Neuron (in vitro differentiated cells): ENCODE measurements at regions not wholly inside any gene's neighbourhood (a gene's known extent, or its start where the extent isn't known, plus 50 kb on each side); places are given as distances from the start of the nearest gene placed in this dataset.
"Not testable (repeated sequence)": the region's sequence is repeated elsewhere in the genome, so short reads cannot be mapped to it uniquely, and the experiment has no call there.

Experiments
- H2AFZ ChIP-seq: one replicate; pipeline ENCODE4 v1.6.1; 2013; ENCODE audit warnings: low read depth, mild to moderate bottlenecking, inconsistent platforms, low read length, moderate library complexity
- H3K27me3 ChIP-seq: one replicate; pipeline ENCODE4 v1.6.1; 2013; ENCODE audit warnings: low read length; ENCODE audit not compliant: insufficient read depth
- H3K36me3 ChIP-seq: one replicate; pipeline ENCODE4 v1.6.1; 2013; ENCODE audit warnings: low read length; ENCODE audit not compliant: insufficient read depth
- H3K4me1 ChIP-seq: one replicate; pipeline ENCODE4 v1.6.1; 2013; ENCODE audit warnings: low read length; ENCODE audit not compliant: insufficient read depth
- H3K4me3 ChIP-seq: 2 replicates; pipeline ENCODE4 v1.5.1; 2013; ENCODE audit warnings: mild to moderate bottlenecking, low read length, moderate library complexity
- H3K9me3 ChIP-seq: one replicate; pipeline ENCODE4 v1.6.1; 2013; ENCODE audit warnings: low read length

DNA sequence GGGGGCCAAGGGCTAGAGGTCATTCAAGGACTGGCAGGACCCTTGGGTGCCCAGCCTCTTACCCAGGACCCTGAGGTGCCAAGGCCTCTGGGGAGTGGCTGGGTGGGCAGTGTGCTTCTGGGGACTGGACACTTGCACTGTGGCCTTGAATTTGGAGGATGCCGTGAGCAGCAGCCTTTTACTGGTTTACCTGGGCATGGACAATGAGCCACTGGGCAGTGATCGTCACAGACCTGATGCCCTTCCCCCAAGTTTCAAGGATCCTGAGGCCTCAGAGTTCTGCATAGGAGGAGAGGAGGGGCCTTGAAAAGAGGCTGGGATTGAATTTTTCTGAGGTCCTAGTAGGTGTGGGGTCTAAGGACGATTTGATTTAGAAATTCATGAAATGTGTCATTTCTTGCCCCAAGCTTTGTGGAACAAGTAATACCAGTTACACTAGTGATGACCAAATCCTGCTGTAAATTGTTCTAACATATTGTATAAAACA is 146.1 kb upstream of the TPM1 start:
- H3K4me1 ChIP-seq: peaks cover 20% of the 10 kb centered on the region
- H3K36me3 ChIP-seq: no peaks in the 10 kb centered on the region
- no peaks in the 10 kb centered on the region for H3K27me3 ChIP-seq
- H2AFZ ChIP-seq: peak overlapping the region; percentile 40
- no peaks in the 10 kb centered on the region for H3K9me3 ChIP-seq
- H3K4me3 ChIP-seq: peak overlapping the region; percentile 16

GRCh38 chr15:62896969-62897486 is 145.5 kb upstream of the TPM1 start:
- Histone ChIP-seq H3K4me3 (peak overlapping the region; percentile 16), H3K27me3 (no peaks in the 10 kb centered on the region), H2AFZ (peak overlapping the region; percentile 40), H3K4me1 (peaks cover 20% of the 10 kb centered on the region), H3K9me3 (no peaks in the 10 kb centered on the region), H3K36me3 (no peaks in the 10 kb centered on the region)

DNA sequence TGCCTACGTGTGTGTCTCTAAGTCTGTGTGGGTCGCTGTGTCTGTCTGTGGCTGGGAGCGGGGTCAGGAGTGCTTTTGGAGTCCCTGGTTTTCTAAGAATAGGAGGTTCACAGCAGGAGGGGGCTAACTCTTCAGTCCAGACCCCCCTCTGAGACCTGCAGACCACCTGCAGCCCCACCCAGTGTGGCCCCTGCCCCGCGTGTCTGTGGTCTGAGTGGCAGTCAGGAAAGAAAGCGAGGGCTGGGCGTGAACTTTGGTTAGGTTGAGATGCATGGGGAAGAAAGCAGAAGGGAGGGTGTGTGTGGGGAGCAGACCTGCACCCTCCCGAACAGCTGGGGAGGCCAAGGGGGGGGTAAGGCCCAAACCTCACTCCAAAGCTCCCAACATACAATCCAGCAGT is 144.9 kb upstream of the TPM1 start:
- Histone ChIP-seq H3K9me3 (no peaks in the 10 kb centered on the region), H3K36me3 (no peaks in the 10 kb centered on the region), H3K27me3 (no peaks in the 10 kb centered on the region), H3K4me1 (peaks cover 20% of the 10 kb centered on the region), H3K4me3 (no peak overlapping the region), H2AFZ (no peak overlapping the region)

DNA sequence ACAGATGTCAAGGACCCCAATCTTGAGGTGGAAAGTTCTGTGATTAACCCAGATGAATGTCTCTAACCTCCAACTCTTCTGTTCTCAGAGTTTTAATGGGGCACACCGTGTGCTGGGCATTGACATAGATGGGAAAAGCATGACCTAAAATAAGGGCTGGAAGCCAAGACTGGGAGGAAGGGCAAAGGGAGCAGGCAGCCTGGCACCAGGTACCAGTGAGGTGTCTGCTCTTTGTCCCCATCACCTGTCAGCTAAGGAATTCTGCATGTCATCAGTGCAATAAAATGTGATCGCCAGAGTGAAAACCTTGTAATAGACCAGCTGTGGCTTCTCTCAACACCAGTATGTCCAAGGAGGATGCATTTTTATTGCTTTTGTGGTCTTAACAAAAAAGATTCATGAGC is 143.5 kb upstream of the TPM1 start:
- H2AFZ ChIP-seq: no peak overlapping the region
- H3K27me3 ChIP-seq: no peaks in the 10 kb centered on the region
- no peaks in the 10 kb centered on the region for H3K36me3 ChIP-seq
- H3K9me3 ChIP-seq: no peaks in the 10 kb centered on the region
- peaks cover 28% of the 10 kb centered on the region for H3K4me1 ChIP-seq
- H3K4me3 ChIP-seq: no peak overlapping the region

GRCh38 chr15:62900071-62900802 is 142.3 kb upstream of the TPM1 start:
- H3K27me3 ChIP-seq: no peaks in the 10 kb centered on the region
- H3K36me3 ChIP-seq: no peaks in the 10 kb centered on the region
- H3K9me3 ChIP-seq: no peaks in the 10 kb centered on the region
- H2AFZ ChIP-seq: no peak overlapping the region
- peaks cover 28% of the 10 kb centered on the region for H3K4me1 ChIP-seq
- no peak overlapping the region for H3K4me3 ChIP-seq

DNA sequence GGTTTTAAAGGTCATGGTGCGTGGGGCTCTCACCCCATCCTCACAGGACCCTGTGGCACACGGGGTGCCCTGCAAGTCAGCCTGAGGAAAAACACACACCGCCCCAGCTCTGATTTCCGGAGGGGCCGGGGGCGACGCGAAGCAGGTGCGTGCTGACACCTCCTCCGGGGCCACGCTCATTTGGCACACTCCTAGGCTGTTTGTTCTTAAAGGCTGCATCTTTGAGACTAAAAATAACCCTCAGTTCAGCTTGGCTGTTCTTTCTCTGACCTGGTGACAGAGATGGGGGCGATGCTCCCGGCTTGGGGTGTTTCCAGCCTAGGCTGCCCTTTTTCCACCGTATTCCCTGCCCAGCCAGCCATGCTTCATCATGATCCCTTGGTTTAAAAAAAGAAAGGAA is 141.5 kb upstream of the TPM1 start:
- no peaks in the 10 kb centered on the region for H3K9me3 ChIP-seq
- no peak overlapping the region for H2AFZ ChIP-seq
- peaks cover 22% of the 10 kb centered on the region for H3K4me1 ChIP-seq
- H3K36me3 ChIP-seq: no peaks in the 10 kb centered on the region
- H3K4me3 ChIP-seq: no peak overlapping the region
- H3K27me3 ChIP-seq: no peaks in the 10 kb centered on the region

DNA sequence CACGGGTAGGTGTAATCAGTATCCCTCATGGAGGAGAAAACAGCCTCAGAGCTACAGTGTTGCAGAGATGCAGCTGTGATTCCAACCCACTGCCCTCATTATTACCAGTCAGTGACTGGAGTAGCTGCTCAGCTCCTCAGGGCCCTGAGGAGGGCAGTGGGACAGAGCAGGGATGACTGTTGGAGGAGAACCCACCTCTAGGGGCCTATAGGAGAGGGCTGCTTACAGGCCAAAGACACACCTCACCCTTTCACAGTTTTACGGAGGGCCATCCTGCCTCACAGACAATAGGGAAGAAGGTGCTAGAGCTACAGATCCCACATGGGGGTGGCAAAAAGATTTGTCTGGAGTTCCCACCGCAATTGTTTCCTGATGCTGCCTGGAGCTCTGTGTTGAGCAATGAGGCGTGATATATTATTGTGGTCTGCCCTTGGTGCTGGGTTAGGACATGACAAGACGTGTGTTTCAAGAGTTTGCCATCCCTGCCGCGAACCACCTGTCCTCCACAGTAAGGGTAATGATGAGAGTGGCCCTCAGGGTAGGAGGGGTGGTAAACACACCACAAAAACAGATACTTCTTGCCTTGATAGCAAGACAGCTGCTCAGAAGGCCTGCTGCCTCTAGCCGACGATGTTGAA is 140.5 kb upstream of the TPM1 start:
- peaks cover 13% of the 10 kb centered on the region for H3K4me1 ChIP-seq
- H2AFZ ChIP-seq: no peak overlapping the region
- no peaks in the 10 kb centered on the region for H3K9me3 ChIP-seq

DNA sequence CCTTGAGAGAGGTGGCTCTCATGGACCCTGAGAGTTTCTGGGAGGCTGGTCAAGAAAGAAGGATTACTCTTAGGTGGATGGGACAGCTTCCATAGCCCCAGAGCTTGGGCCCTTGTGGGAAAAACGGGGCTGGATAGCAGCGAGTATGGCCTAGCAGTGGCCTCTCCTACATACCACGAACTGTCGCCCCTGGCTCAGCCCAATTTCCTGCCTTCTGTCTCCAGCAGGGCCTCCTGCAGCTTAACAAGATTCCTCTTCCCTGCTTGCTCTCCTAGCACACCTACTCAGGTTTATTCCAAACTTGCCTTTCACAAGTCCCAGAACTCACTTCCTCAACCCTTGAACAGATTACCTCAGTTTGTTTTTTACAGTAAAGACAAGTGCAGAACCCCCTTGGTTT is 139.7 kb upstream of the TPM1 start:
- Histone ChIP-seq H3K4me3 (no peak overlapping the region), H3K27me3 (no peaks in the 10 kb centered on the region), H3K4me1 (peaks cover 8% of the 10 kb centered on the region), H2AFZ (no peak overlapping the region), H3K36me3 (no peaks in the 10 kb centered on the region), H3K9me3 (no peaks in the 10 kb centered on the region)

More for the DNA sequence above, 140.5 kb upstream of the TPM1 start:
- Histone ChIP-seq H3K4me3 (no peak overlapping the region), H3K27me3 (no peaks in the 10 kb centered on the region), H3K36me3 (no peaks in the 10 kb centered on the region)

- Histone ChIP-seq H3K36me3 (no peaks in the 10 kb centered on the region), H3K9me3 (no peaks in the 10 kb centered on the region), H3K4me1 (peaks cover 8% of the 10 kb centered on the region), H3K4me3 (no peak overlapping the region), H2AFZ (no peak overlapping the region), H3K27me3 (no peaks in the 10 kb centered on the region)
Observed at GRCh38 chr15:62903437-62903836, 139.1 kb upstream of the TPM1 start.

GRCh38 chr15:62904041-62904910 is 138.3 kb upstream of the TPM1 start:
- Histone ChIP-seq H3K9me3 (no peaks in the 10 kb centered on the region), H2AFZ (no peak overlapping the region), H3K36me3 (no peaks in the 10 kb centered on the region), H3K4me1 (peaks cover 8% of the 10 kb centered on the region), H3K4me3 (no peak overlapping the region), H3K27me3 (no peaks in the 10 kb centered on the region)

GRCh38 chr15:62906627-62907026 is 135.9 kb upstream of the TPM1 start:
- no peaks in the 10 kb centered on the region for H3K27me3 ChIP-seq
- no peak overlapping the region for H2AFZ ChIP-seq
- no peaks in the 10 kb centered on the region for H3K9me3 ChIP-seq
- H3K4me3 ChIP-seq: no peak overlapping the region
- H3K36me3 ChIP-seq: no peaks in the 10 kb centered on the region
- H3K4me1 ChIP-seq: peaks cover 8% of the 10 kb centered on the region

- Histone ChIP-seq H3K4me3 (no peak overlapping the region), H3K4me1 (peaks cover 9% of the 10 kb centered on the region), H3K36me3 (no peaks in the 10 kb centered on the region), H3K9me3 (no peaks in the 10 kb centered on the region), H3K27me3 (no peaks in the 10 kb centered on the region), H2AFZ (no peak overlapping the region)
Observed at GRCh38 chr15:62907275-62907674, 135.3 kb upstream of the TPM1 start.

DNA sequence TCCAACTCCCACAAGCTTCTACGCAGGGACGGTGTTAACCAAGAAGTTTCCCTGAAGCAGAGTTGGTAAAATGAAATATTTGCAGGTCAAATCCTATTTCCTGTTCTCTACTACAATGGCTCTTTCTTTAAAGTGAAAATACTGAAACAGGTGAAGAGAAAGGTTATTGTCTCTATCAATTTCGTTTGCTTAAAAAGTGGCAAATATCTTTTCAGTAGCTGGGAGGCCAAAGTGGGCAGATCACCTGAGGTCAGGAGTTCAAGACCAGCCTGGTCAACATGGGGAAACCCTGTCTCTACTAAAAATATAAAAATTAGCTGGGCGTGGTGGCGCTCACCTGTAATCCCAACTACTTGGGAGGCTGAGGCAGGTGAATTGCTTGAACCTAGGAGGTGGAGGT is 134.2 kb upstream of the TPM1 start:
- H3K36me3 ChIP-seq, H3K9me3 ChIP-seq, H2AFZ ChIP-seq, H3K27me3 ChIP-seq, H3K4me3 ChIP-seq: not testable (repeated sequence)
- peaks cover 15% of the 10 kb centered on the region for H3K4me1 ChIP-seq
